SKM-1 (cell line): ENCODE measurements at regions not wholly inside any gene's neighbourhood (a gene's known extent, or its start where the extent isn't known, plus 50 kb on each side); places are given as distances from the start of the nearest gene placed in this dataset.
"Not testable (repeated sequence)": the region's sequence is repeated elsewhere in the genome, so short reads cannot be mapped to it uniquely, and the experiment has no call there.

ENCODE experiments used
- DNase-seq: peaks from one replicate; lab custom pipeline; 2025; ENCODE audit not compliant: unreplicated experiment; lab: John Stamatoyannopoulos, UW

- DNase-seq, result no peak
Observed at GRCh38 chr7:131649879-131650278, 93.5 kb upstream of the PODXL start.

GRCh38 chr7:131649003-131649541 is 92.6 kb upstream of the PODXL start:
- DNase-seq, result no peak

DNA sequence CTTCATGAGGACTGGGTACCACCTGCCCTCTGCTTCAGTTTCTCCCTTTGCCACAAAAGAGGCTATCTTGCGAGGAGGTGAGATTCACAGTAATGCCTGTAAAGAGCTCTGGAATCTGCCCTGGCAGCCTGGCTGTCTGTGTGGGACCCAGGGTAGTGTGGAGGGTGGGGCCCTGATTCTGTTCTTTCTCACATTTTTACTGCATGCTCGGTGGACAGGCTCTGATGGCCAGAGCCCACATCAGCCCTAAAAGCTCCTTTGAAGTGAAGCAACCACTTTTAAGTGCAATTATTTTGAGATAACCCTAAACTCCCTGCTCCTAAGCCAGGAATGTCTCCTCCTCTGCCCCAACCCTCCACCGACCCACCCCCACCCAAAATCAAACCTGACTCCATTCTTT is 92.1 kb upstream of the PODXL start:
- DNase-seq, result no peak

GRCh38 chr7:131646203-131646602 is 89.8 kb upstream of the PODXL start:
- no peak for DNase-seq

DNA sequence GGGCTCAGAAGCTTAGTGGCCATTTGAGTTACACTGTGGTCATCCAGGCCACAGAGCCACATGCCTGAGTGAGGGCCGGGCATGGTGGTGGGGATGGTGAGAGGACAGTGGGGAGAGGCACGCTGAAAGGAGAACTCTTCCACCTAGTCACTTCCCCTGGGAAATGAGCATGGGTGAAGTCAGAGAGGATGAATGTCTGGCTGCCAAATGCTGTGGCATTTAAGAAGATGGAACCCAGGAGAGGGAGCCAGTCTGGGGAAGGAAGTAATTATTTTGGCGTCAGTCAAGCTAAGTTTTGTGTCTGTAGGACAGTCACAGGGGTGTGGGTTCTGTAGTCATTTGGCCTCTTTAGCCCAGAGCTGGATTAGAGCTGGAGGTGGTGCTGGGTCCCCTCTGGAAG is 86.0 kb upstream of the PODXL start:
- no peak for DNase-seq

DNA sequence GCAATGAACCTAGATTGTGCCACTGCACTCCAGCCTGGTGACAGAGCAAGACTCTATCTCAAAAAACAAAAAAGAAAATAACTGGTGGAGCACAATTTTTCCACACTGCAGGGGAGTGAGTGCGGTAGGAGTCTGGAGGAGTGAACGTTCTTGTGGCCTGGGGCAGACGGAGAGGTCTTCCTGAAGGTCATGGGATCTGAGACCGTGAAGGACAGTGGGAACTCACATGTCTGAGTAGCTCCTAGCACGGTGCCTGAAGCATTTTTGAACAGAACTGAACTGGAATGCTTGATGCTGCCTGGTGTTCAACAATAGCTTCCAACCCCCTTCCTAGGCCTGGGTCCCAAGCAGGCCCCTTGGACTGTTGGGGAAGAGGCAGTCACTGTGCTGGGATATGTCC is 84.3 kb upstream of the PODXL start:
- DNase-seq, result no peak

GRCh38 chr7:131638641-131639430 is 82.4 kb upstream of the PODXL start:
- no peak for DNase-seq

GRCh38 chr7:131637859-131638258 is 81.4 kb upstream of the PODXL start:
- no peak for DNase-seq

DNA sequence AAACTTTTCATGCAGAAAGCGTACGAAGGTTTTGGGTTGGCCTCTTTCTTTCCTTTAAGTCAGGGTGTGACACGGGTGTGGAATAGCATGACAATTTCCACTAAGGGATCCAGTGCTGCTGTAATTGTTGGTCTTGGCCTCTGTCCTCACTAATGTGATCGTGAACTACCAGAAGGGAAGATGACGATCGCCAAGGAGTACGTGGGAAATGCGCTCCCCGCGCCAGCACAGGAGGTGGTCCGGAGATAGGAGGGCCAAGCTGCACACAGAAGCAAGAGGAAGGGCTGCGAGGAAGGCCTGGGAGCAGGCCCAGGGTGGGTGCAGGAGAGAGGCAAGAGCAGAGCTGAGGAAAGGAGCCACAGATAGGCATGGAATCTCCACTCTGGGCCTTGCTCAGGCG is 79.7 kb upstream of the PODXL start:
- no peak for DNase-seq

DNA sequence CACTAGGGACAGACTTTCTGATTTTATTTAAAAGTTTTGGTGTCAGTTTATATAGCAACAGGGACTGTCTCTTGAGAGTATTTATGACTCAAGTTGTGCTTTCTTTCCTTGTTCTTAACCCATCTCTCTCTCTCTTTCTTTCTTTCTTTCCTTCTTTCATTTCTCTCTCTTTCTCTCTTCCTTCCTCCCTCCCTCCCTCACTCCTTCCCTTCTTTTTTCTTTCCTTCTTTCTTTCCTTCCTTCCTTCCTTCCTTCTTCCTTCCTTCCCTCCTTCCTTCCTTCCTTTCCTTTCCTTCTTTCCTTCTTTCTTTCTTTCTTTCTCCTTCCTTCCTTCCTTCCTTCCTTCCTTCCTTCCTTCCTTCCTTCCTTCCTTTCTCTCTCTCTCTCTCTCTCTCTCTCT is 77.8 kb upstream of the PODXL start:
- DNase-seq, result not testable (repeated sequence)

DNA sequence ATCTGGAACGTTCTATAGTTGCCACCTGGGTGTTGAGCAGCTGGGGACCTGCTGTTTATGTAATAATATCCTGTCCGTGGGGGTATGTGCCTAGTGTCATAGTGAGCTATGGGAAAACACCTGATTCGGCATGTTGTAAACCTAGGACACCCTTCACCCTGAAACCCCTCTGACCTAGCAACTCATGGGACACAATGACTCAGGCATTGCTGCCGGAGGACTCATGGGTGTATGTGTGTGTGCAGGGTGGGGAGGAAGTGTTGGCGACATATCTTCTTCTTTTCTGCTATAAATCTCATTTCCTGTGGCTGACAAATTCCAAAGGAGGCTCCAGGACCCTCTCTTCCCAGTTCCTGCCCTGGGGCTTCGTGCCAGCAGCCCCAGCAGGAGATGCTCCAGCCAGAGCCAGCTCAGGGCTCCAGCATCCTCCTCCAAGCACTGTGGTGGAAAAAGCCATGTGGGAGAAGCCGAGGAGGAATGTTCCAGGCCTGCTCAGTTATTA is 77.0 kb upstream of the PODXL start:
- no peak for DNase-seq

DNA sequence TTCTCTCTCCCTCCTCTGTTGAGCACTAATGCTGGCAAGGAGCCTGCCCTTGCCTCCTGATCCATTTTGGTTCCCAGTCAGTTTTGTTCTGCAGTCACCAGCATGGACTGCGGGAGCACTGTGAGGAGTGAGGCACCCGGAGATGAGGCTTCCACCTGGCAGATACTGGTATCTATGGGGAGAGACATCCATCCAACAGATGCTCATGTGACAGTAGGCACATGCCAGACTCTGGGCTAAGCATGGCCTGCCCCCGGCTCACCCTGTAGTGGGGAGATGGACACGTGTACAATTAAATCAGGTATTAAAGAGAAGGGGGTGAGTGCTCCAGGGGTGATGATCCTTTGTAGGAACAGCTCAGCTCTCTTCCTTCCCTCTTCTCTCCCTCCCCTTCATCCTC is 74.0 kb upstream of the PODXL start:
- DNase-seq, result no peak

GRCh38 chr7:131629217-131629882 is 72.9 kb upstream of the PODXL start:
- no peak for DNase-seq

- no peak for DNase-seq
Observed at GRCh38 chr7:131628634-131629033, 72.2 kb upstream of the PODXL start.

DNA sequence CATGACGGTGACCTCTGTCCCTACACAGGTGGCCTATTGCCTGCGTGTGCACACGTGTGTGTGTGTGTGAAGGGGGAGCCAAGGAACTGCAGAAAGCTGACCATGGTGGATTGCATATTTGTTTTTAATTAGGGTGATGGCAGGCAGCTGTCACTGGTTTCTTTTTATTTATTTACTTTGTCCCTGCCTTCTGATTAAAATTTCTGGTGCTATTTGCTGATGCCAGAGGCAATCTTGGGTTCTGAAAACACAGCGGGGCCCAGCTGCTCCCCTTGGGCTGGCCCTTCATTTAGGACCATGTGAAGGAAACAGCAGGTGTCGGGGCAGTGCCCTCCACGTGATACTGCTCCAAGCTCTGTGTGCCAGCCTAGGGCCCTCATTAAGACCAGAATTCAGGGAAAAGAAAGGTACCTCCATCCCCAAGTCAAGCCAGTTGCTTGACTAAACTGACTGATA is 71.3 kb upstream of the PODXL start:
- no peak for DNase-seq

DNA sequence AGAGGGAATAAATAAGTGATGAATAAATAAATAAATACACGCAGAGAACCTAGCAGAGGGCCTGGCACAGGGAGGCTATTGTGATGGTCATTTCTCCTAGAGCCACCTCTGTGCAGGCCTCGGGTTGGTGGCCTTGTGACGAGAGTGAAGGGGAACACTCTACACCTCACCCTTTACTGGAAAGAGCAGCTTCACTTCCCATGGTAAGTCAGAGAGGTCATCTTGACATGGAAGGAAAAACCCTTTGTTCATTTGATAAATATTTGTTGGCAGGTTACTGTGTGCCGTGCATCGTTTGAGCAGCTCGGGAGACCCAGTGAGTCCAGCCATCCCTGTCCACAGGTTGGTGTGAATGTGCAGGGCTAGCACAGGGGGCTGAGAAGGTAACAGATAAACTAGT is 70.2 kb upstream of the PODXL start:
- no peak for DNase-seq

DNA sequence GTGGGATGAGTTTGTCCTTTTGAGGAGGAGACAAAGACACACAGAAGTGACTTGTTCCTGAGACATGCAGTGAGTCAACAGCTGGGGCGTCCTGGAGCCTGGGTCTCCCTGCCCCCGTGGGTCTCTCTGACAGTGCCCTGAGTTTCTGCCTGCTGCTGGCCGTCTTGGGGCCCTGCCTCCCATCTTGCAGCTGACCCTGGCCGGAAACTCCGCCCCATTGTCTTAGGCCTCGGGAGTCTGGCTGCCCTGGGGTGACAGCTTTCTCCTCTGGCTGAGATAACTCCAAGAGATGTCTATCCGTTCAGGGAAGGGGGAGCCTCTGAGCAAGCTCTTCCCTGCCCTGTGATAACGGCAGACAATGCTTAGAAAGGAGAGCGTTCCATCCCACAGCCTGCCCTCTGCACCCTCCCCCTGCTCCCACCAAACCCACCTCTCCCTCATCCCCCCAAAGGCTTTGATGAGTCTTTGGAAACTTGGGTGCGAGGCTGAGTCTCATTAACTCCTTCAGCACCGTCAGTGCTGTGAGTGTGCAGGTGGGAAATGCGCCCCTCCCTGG is 69.5 kb upstream of the PODXL start:
- no peak for DNase-seq

- not testable (repeated sequence) for DNase-seq
Observed at GRCh38 chr7:131625345-131625744, 68.9 kb upstream of the PODXL start.

DNA sequence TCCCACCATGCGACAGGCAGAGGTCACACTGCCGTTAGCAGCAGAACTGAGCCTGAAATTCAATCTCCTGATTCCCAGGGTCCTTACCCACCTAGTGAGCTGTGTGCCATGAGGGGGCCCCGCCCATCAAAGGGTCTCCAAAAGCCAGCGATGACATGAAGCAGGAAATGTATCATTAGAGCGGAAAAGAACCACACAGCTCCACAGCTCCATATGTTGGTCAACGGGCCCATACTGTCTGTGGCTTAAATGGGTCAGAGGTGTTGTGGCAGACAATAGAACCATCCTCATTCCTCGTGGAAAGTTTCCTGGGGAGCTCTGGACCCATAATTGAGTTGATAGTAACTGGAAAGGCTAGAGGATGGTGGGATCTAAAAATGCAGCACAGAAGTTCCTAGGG is 68.1 kb upstream of the PODXL start:
- DNase-seq, result no peak

DNA sequence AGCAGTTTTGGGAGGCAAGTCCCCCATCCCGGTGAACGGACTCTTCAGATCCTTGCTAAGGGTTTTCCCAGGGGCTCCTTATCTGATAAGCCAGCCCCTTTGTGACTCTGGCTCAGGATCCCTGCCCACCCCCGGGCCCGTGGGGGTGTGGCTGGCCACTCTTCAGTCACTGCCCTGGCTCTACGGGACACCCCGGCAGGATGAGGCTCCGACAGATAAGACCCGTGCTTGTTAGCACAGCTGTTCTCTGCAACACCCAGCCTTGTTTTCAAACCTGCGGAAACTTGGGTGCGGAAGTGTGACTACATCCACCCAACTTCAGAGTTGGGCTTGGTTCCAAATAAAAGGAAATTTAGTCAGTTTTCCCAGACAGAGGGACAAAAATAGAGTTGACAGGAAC is 66.7 kb upstream of the PODXL start:
- no peak for DNase-seq

- no peak for DNase-seq
Observed at GRCh38 chr7:131621652-131622051, 65.2 kb upstream of the PODXL start.
